ENCODE measurements at regions not wholly inside any gene's neighbourhood (a gene's known extent, or its start where the extent isn't known, plus 50 kb on each side); places are given as distances from the start of the nearest gene placed in this dataset.

- H3K27me3 Mint-ChIP-seq (ENCODE audit: low read depth) = peaks cover 3% of the 10 kb centered on the region
- H3K36me3 Mint-ChIP-seq (ENCODE audit: low read depth) = no peaks in the 10 kb centered on the region
- no peak overlapping the region for H3K4me3 Mint-ChIP-seq
- no peak for TF ChIP-seq CTCF (IDR thresholded peaks at IDR 0.05; ENCODE audit: unreplicated experiment in 3 of 3)
- H3K9me3 Mint-ChIP-seq = no peaks in the 10 kb centered on the region
- no peaks in the 10 kb centered on the region for H3K4me1 Mint-ChIP-seq
- H3K27ac Mint-ChIP-seq = no peak overlapping the region
Measured at GRCh38 chr4:184317234-184317918, 99.7 kb upstream of the ENPP6 start.

- Mint-ChIP-seq H3K4me1 (no peaks in the 10 kb centered on the region), H3K9me3 (no peaks in the 10 kb centered on the region), H3K27me3 (ENCODE audit: low read depth) (peaks cover 3% of the 10 kb centered on the region), H3K36me3 (ENCODE audit: low read depth) (no peaks in the 10 kb centered on the region), H3K4me3 (no peak overlapping the region), H3K27ac (no peak overlapping the region)
- no peak for TF ChIP-seq CTCF (IDR thresholded peaks at IDR 0.05; ENCODE audit: unreplicated experiment in 3 of 3)
Measured at GRCh38 chr4:184316821-184317220, 99.1 kb upstream of the ENPP6 start.

GRCh38 chr4:184315675-184316359 is 98.1 kb upstream of the ENPP6 start:
- H3K4me3 Mint-ChIP-seq = no peak overlapping the region
- TF ChIP-seq CTCF (IDR thresholded peaks at IDR 0.05; ENCODE audit: unreplicated experiment in 3 of 3) = no peak
- H3K9me3 Mint-ChIP-seq = no peaks in the 10 kb centered on the region
- no peaks in the 10 kb centered on the region for H3K36me3 Mint-ChIP-seq (ENCODE audit: low read depth)
- peaks cover 3% of the 10 kb centered on the region for H3K27me3 Mint-ChIP-seq (ENCODE audit: low read depth)
- H3K27ac Mint-ChIP-seq = no peak overlapping the region
- H3K4me1 Mint-ChIP-seq = no peaks in the 10 kb centered on the region

- H3K4me3 Mint-ChIP-seq = no peak overlapping the region
- no peaks in the 10 kb centered on the region for H3K4me1 Mint-ChIP-seq
- no peak for TF ChIP-seq CTCF (IDR thresholded peaks at IDR 0.05; ENCODE audit: unreplicated experiment in 3 of 3)
- H3K9me3 Mint-ChIP-seq = no peaks in the 10 kb centered on the region
- no peak overlapping the region for H3K27ac Mint-ChIP-seq
- H3K27me3 Mint-ChIP-seq (ENCODE audit: low read depth) = peaks cover 3% of the 10 kb centered on the region
- H3K36me3 Mint-ChIP-seq (ENCODE audit: low read depth) = no peaks in the 10 kb centered on the region
Measured at GRCh38 chr4:184313702-184314659, 96.3 kb upstream of the ENPP6 start.

GRCh38 chr4:184313058-184313581 is 95.4 kb upstream of the ENPP6 start:
- TF ChIP-seq CTCF (IDR thresholded peaks at IDR 0.05; ENCODE audit: unreplicated experiment in 3 of 3) = no peak
- Mint-ChIP-seq H3K4me3 (no peak overlapping the region), H3K36me3 (ENCODE audit: low read depth) (no peaks in the 10 kb centered on the region), H3K27me3 (ENCODE audit: low read depth) (peaks cover 3% of the 10 kb centered on the region), H3K9me3 (no peaks in the 10 kb centered on the region), H3K27ac (peak overlapping the region in 1 of 3 experiments; percentile 48), H3K4me1 (no peaks in the 10 kb centered on the region)
